Neural progenitor cell (in vitro differentiated cells): ENCODE measurements at regions not wholly inside any gene's neighbourhood (a gene's known extent, or its start where the extent isn't known, plus 50 kb on each side); places are given as distances from the start of the nearest gene placed in this dataset.
"Not testable (repeated sequence)": the region's sequence is repeated elsewhere in the genome, so short reads cannot be mapped to it uniquely, and the experiment has no call there.

Source experiments
- DNase-seq: peaks from one replicate; pipeline ENCODE4 v3.0.0-alpha.2; 2016; ENCODE audit warnings: low spot score
- H2AFZ ChIP-seq: fragments of 200-600 bp; sonication (generic); replicated peaks from 2 replicates; pipeline ENCODE4 v1.6.1; 2016; ENCODE audit warnings: antibody characterized with exemption
- H3F3A ChIP-seq: fragments of 200-600 bp; sonication (generic); 2 replicates; pipeline ENCODE4 v1.6.1; 2016; ENCODE audit warnings: antibody characterized with exemption, low read depth
- H3K27ac ChIP-seq: fragments of 200-600 bp; sonication (generic); 2 replicates; pipeline ENCODE4 v1.5.1; 2016; ENCODE audit warnings: mild to moderate bottlenecking
- H3K27me3 ChIP-seq: fragments of 200-600 bp; sonication (generic); 2 replicates; pipeline ENCODE4 v1.6.1; 2016; ENCODE audit warnings: mild to moderate bottlenecking, moderate library complexity
- H3K36me3 ChIP-seq: fragments of 200-600 bp; sonication (generic); 2 replicates; pipeline ENCODE4 v1.5.1; 2016
- H3K4me1 ChIP-seq: fragments of 200-600 bp; sonication (generic); 2 replicates; pipeline ENCODE4 v1.6.1; 2016; ENCODE audit warnings: mixed run types
- H3K4me2 ChIP-seq: fragments of 200-600 bp; sonication (generic); 2 replicates; pipeline ENCODE4 v1.6.1; 2016
- H3K4me3 ChIP-seq: fragments of 200-600 bp; sonication (generic); 2 replicates; pipeline ENCODE4 v1.5.1; 2016
- H3K79me2 ChIP-seq: fragments of 200-600 bp; sonication (generic); 2 replicates; pipeline ENCODE4 v1.6.1; 2016; ENCODE audit warnings: low read depth
- H3K9ac ChIP-seq: fragments of 200-600 bp; sonication (generic); 2 replicates; pipeline ENCODE4 v1.6.1; 2016
- H3K9me3 ChIP-seq: fragments of 200-600 bp; sonication (generic); 2 replicates; pipeline ENCODE4 v1.5.1; 2016; ENCODE audit warnings: low read depth
- H4K20me1 ChIP-seq: fragments of 200-600 bp; sonication (generic); 2 replicates; pipeline ENCODE4 v1.6.1; 2016; ENCODE audit warnings: low read depth
- H3K27ac Mint-ChIP-seq: 3 replicates; pipeline ENCODE4 v1.8.0; 2021; ENCODE audit warnings: mixed read lengths
- H3K27me3 Mint-ChIP-seq: 2 replicates; pipeline ENCODE4 v1.8.0; 2022; ENCODE audit warnings: low read depth, mild to moderate bottlenecking, inconsistent platforms, moderate library complexity, mixed read lengths; ENCODE audit not compliant: insufficient read depth
- H3K36me3 Mint-ChIP-seq: 3 replicates; pipeline ENCODE4 v1.8.0; 2021; ENCODE audit warnings: mixed read lengths
- H3K4me1 Mint-ChIP-seq: 3 replicates; pipeline ENCODE4 v1.8.0; 2021; ENCODE audit warnings: mixed read lengths
- H3K4me3 Mint-ChIP-seq: 3 replicates; pipeline ENCODE4 v1.8.0; 2021; ENCODE audit warnings: mild to moderate bottlenecking, moderate library complexity, mixed read lengths
- H3K9me3 Mint-ChIP-seq: 3 replicates; pipeline ENCODE4 v1.8.0; 2020; ENCODE audit warnings: mixed read lengths
- EZH2 ChIP-seq: fragments of 200-600 bp; sonication (generic); IDR thresholded peaks from 2 replicates; pipeline ENCODE4 v1.6.1; 2017; ENCODE audit warnings: antibody characterized with exemption, mild to moderate bottlenecking, moderate library complexity
- EZH2phosphoT487 ChIP-seq: fragments of 200-600 bp; sonication (generic); IDR thresholded peaks from 2 replicates; pipeline ENCODE4 v1.6.1; 2017; ENCODE audit warnings: antibody characterized with exemption
- TF ChIP-seq, protein P1 (sequence below): fragments of 200-600 bp; sonication (generic); IDR thresholded peaks from 2 replicates; pipeline ENCODE4 v1.5.1; 2017; ENCODE audit warnings: antibody characterized with exemption, mild to moderate bottlenecking

DNA sequence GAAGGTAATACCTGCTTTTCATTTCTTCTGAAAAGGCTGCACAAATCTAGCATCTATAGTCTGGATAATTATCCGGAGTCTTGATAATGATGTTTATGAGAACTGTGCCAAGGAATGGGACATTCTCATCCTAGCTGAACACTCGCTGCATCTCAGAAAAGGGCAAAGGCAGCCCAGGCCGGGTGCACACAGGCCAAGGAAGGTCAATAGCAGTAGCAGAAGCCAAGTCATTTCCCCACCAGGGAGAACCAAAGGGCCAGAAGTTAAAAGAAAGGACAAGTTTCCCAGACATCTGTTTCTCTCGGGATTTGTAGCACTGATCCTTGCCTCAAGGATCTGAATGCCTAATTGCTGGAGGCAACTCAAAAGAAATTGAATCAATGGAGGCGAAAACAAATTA is 66.1 kb upstream of the ANKRD55 start:
- no peak overlapping the region for H3K4me3 Mint-ChIP-seq

DNA sequence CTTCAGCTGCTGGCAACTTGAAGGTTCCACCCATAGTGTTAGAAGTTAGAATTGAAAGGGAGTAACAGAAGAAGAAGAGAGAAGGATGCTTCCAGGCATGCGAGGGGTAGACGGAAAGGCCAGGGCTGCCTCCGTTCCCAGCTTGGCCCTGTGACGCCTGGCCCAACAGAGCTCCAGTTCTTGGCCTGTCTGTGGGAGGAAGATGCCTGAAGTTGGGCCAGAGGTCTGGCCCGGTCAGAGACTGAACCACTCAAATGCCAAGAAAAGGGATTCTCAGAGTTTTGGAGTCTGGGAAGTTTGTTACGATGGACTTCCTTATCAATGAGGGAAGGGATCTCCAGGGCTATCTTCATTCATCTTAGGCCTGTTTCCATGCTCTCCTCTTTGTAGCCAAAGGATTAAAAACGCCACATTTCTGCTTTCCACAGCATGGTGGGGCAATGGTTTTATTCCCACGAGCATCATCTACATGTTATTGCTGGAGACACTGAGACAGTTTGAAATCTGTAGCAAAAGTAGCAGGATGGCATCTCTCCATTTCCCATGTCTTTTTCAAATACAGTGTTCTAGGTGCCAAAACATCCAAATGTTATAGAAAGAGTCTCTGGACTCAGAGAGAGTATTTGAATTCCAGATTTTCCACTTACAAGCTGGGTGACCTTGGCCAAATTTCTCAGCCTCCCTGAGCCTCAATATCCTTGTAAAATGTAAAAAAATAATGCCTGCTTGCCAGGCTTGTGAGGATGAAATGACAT is 65.4 kb upstream of the ANKRD55 start:
- H3K79me2 ChIP-seq = no peaks in the 10 kb centered on the region
- Mint-ChIP-seq H3K27ac (no peak overlapping the region), H3K36me3 (no peaks in the 10 kb centered on the region), H3K4me1 (no peaks in the 10 kb centered on the region), H3K4me3 (no peak overlapping the region), H3K9me3 (no peaks in the 10 kb centered on the region), H3K27me3 (peaks cover 2% of the 10 kb centered on the region)
- no peak for DNase-seq
- H3K9me3 ChIP-seq = no peaks in the 10 kb centered on the region
- H3K4me2 ChIP-seq = no peak overlapping the region
- no peak overlapping the region for H3K27ac ChIP-seq
- no peak overlapping the region for H3K9ac ChIP-seq
- H2AFZ ChIP-seq = no peak overlapping the region
- no peak overlapping the region for H3K4me3 ChIP-seq
- no peaks in the 10 kb centered on the region for H3K4me1 ChIP-seq
- TF ChIP-seq EZH2phosphoT487 (no peak), EZH2 (no peak)
- TF ChIP-seq, protein P1, sequence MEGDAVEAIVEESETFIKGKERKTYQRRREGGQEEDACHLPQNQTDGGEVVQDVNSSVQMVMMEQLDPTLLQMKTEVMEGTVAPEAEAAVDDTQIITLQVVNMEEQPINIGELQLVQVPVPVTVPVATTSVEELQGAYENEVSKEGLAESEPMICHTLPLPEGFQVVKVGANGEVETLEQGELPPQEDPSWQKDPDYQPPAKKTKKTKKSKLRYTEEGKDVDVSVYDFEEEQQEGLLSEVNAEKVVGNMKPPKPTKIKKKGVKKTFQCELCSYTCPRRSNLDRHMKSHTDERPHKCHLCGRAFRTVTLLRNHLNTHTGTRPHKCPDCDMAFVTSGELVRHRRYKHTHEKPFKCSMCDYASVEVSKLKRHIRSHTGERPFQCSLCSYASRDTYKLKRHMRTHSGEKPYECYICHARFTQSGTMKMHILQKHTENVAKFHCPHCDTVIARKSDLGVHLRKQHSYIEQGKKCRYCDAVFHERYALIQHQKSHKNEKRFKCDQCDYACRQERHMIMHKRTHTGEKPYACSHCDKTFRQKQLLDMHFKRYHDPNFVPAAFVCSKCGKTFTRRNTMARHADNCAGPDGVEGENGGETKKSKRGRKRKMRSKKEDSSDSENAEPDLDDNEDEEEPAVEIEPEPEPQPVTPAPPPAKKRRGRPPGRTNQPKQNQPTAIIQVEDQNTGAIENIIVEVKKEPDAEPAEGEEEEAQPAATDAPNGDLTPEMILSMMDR = no peak
- H3F3A ChIP-seq = no peaks in the 10 kb centered on the region
- no peaks in the 10 kb centered on the region for H3K36me3 ChIP-seq
- no peaks in the 10 kb centered on the region for H3K27me3 ChIP-seq
- H4K20me1 ChIP-seq = no peaks in the 10 kb centered on the region

More for the DNA sequence above, 66.1 kb upstream of the ANKRD55 start:
- H3K79me2 ChIP-seq = no peaks in the 10 kb centered on the region
- Mint-ChIP-seq H3K36me3 (no peaks in the 10 kb centered on the region), H3K27me3 (no peaks in the 10 kb centered on the region), H3K4me1 (no peaks in the 10 kb centered on the region), H3K9me3 (no peaks in the 10 kb centered on the region), H3K27ac (no peak overlapping the region)
- no peaks in the 10 kb centered on the region for H3K4me1 ChIP-seq
- DNase-seq = no peak
- H3K9ac ChIP-seq = no peak overlapping the region
- no peaks in the 10 kb centered on the region for H3K36me3 ChIP-seq
- no peak overlapping the region for H3K4me2 ChIP-seq
- no peaks in the 10 kb centered on the region for H3F3A ChIP-seq
- H3K27ac ChIP-seq = no peak overlapping the region
- no peak overlapping the region for H3K4me3 ChIP-seq
- H3K9me3 ChIP-seq = no peaks in the 10 kb centered on the region
- TF ChIP-seq, protein P1 = no peak
- no peak for TF ChIP-seq EZH2
- no peak for TF ChIP-seq EZH2phosphoT487
- H2AFZ ChIP-seq = no peak overlapping the region
- H4K20me1 ChIP-seq = no peaks in the 10 kb centered on the region
- no peaks in the 10 kb centered on the region for H3K27me3 ChIP-seq

DNA sequence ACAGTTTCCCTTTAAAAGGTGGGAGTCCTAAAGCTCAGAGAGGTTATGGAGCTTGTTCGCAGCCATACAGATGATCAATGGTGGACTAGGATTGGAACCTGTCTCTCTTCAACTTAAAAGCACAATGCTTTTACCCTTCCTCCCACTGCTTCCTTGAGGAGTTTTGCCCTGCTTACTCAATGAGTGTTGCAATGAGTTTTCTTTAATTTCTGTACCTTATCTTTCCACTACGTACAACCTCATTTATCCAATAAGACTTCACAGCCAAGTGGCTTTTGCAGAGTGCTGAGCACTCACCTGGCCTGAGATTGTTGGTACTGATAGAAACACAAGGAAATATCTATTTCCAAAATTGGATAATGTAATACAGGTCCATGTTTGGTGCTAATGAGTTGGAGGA is 64.7 kb upstream of the ANKRD55 start:
- no peak overlapping the region for H3K4me3 ChIP-seq
- H3K4me1 ChIP-seq = no peaks in the 10 kb centered on the region
- H3K36me3 ChIP-seq = no peaks in the 10 kb centered on the region
- Mint-ChIP-seq H3K27me3 (peaks cover 2% of the 10 kb centered on the region), H3K4me1 (no peaks in the 10 kb centered on the region), H3K27ac (no peak overlapping the region), H3K36me3 (no peaks in the 10 kb centered on the region), H3K4me3 (no peak overlapping the region), H3K9me3 (no peaks in the 10 kb centered on the region)
- no peaks in the 10 kb centered on the region for H3K79me2 ChIP-seq
- H3K9me3 ChIP-seq = no peaks in the 10 kb centered on the region
- TF ChIP-seq EZH2phosphoT487 (no peak), EZH2 (no peak)
- TF ChIP-seq, protein P1 = no peak
- no peak overlapping the region for H3K27ac ChIP-seq
- no peaks in the 10 kb centered on the region for H4K20me1 ChIP-seq
- no peak overlapping the region for H3K4me2 ChIP-seq
- no peaks in the 10 kb centered on the region for H3K27me3 ChIP-seq
- no peaks in the 10 kb centered on the region for H3F3A ChIP-seq
- no peak overlapping the region for H2AFZ ChIP-seq
- DNase-seq = no peak
- no peak overlapping the region for H3K9ac ChIP-seq

- not testable (repeated sequence) for H2AFZ ChIP-seq, DNase-seq, H3K4me3 Mint-ChIP-seq, H3K27me3 Mint-ChIP-seq, H3K79me2 ChIP-seq, H3K27ac Mint-ChIP-seq, H3K9me3 Mint-ChIP-seq, H3F3A ChIP-seq, H3K4me1 Mint-ChIP-seq, H3K4me3 ChIP-seq, H3K36me3 ChIP-seq, H3K9ac ChIP-seq, H3K4me1 ChIP-seq, H3K27me3 ChIP-seq, H4K20me1 ChIP-seq, H3K9me3 ChIP-seq, H3K27ac ChIP-seq, H3K4me2 ChIP-seq, H3K36me3 Mint-ChIP-seq
These were observed 62.2 kb upstream of the ANKRD55 start for GRCh38 chr5:56295311-56295710.
